ENCODE measurements at regions not wholly inside any gene's neighbourhood (a gene's known extent, or its start where the extent isn't known, plus 50 kb on each side); places are given as distances from the start of the nearest gene placed in this dataset.

DNA sequence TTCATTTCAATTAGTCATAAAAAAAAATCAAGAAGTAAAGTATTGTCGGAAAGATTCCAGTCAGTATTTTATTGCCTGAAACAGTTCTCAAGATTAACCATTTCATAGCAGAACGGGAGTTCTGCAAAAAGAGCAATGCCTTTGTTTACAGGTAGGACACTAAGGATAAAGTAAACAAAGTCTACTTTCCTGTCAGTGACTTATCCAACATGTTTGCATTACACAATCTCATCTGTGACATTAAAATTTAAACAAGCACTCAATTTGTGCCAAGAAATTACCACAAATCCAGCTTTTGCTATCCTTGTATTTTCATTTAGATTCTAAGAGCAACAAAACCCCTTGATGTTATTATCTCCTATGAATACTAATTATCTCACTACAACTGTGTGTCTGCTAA lies 306.5 kb upstream of the LDB2 start:
- intact Hi-C loops (cut with DNase I, micrococcal nuclease), result no loop called here
- ATAC-seq (no peak), DNase-seq (no peak)

GRCh38 chr4:17203797-17204196 lies 305.4 kb upstream of the LDB2 start:
- intact Hi-C loops (cut with DNase I, micrococcal nuclease), result no loop called here
- ATAC-seq, result no peak

GRCh38 chr4:17197070-17197469 lies 298.6 kb upstream of the LDB2 start:
- intact Hi-C loops (cut with DNase I, micrococcal nuclease), result no loop called here
- DNase-seq, result no peak
- ATAC-seq, result no peak

More at GRCh38 chr4:17203797-17204196, 305.4 kb upstream of the LDB2 start:
- no peak for DNase-seq

DNA sequence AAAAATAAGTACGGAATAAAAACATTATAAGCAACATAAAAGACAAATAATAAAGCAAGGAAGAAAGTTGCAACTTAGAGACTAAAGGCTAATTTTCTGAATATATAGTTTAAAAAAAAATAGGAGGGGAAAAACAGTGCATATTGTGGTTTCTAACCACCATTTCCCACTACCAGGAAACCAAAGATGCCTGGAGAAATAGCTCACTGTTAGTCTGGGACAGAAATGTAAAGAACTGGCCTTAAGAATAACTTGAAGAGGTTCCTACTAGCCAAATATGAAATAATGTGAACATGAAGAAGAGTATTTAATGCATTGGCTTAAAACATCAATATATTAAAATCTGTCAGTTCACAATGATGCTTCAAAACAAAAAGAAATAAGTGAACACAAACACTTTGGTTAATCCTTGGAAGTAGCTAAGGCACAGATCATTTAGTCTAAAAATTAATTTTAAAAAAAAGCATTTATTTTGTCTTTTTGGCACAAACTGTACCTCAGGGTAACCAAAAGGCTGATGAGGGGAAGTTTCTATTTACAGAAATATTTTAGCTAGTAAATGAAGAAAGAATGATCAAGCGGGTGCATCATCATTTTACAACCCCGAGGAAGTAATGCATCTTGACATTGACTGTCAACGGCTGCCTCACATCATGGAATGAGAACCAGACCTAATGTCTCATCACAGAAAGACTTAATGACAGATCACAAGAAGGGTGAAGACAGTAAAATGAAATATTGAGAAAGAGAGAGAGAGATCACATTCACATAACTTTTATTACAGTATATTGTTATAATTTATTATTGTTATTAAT lies 297.2 kb upstream of the LDB2 start:
- ATAC-seq (no peak), DNase-seq (no peak)
- intact Hi-C loops (cut with DNase I, micrococcal nuclease), result no loop called here

DNA sequence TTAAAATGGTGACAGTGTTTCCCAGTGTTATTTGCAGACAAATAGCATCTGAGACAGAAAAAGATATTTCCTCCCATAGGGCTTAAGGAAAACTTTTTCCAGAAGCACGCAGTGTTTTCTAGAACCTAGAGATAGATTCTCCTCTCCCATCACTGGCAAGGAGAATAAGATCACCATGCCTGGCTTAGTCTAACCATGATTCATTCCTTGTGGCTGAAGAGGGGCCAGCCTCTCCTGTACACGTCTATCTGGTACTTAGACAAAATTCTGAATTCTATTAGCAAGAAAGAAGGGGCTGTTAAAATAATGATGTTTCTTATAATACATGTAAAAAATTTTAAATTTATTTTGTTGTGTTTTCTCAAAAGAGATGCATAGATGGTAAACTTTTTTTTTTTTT lies 296.1 kb upstream of the LDB2 start:
- intact Hi-C loops (cut with DNase I, micrococcal nuclease), result no loop called here
- ATAC-seq (no peak), DNase-seq (no peak)

DNA sequence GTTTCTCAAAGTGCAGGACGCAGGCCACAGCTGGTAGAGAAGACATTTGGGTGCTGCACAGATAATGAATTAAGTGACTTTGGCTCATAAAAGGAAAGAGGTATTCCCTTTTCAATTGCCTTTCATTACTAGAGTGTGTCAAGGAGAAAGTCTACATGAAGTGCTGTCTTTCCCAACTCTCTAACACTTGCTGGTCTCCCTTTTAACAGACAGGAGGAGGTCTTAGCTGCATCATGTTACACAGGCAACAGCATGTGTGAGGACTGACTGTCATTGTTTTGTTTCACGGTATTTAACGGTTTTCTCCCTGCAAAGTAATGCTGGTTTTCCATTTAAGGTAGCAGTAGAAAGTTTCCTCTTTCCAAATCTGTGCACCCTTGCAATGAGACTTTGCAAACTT lies 291.3 kb upstream of the LDB2 start:
- ATAC-seq (no peak), DNase-seq (no peak)
- intact Hi-C loops (cut with DNase I, micrococcal nuclease), result no loop called here

- DNase-seq (no peak), ATAC-seq (no peak)
- intact Hi-C loops (cut with DNase I, micrococcal nuclease), result no loop called here
These were observed 290.9 kb upstream of the LDB2 start for GRCh38 chr4:17189401-17189720.

DNA sequence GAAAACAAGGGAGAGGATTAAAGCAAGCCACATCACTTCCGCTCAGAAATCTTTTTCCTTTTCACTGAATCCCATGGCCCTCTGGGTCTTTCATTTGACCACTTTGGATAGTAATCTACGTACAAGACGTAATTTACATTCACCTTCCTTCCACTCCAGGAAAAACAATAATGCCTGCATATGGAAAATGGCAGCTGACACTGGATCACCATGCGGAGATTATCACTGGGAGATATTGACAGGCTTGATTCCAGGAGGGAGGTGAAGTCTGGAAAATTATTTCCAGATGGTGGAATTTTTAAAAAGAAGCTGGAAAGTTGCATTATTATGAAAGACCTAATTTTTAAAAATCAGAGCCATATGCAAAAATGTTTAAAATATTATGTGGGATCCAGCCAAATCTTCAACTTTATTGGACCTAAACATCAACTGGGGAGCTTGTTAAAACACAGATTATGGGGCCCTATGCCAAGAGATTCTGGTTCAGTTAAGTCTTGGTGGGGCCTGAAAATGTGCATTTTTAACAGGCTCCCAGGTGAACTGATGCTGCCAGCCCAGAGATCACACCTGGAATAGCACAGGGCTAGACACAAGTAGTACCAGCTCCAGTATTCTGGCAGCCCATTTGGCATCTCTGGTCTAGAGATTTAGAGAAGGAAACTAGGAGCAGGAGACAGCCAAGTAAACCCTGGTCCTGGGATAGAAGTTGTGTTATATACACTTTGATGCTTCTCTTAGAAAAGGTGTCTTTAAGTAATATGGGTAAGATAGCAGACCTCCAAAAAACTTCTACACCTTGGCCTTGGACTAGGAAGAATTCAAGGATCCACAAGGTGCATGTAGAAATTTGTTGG lies 290.3 kb upstream of the LDB2 start:
- intact Hi-C loops (cut with DNase I, micrococcal nuclease), result no loop called here
- ATAC-seq, result no peak
- no peak for DNase-seq

DNA sequence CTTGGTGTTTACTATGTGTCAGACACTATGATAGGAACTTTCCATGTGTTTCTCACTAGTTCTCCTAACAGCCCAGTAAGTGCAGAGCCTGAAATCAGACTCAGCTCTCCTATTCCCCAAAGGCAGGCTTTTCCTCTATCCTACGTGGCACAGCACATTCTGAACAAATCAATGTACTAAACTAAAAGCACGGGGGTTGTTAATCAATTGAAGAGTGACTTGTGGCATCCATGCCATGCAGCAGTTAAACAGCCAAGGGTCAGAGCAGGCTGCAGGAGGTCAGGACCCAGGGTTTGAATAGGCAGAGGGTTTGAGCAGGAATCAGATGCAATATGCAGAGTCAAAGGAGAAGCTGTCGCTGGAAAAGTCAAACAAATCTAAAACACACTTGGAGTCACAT lies 289.7 kb upstream of the LDB2 start:
- ATAC-seq (no peak), DNase-seq (no peak)
- intact Hi-C loops (cut with DNase I, micrococcal nuclease), result no loop called here

- intact Hi-C loops (cut with DNase I, micrococcal nuclease), result no loop called here
- no peak for DNase-seq
- ATAC-seq, result no peak
These were observed 288.6 kb upstream of the LDB2 start for GRCh38 chr4:17187003-17187402.

- ATAC-seq (no peak), DNase-seq (no peak)
- intact Hi-C loops (cut with DNase I, micrococcal nuclease), result no loop called here
These were observed 284.4 kb upstream of the LDB2 start for GRCh38 chr4:17182888-17183287.

DNA sequence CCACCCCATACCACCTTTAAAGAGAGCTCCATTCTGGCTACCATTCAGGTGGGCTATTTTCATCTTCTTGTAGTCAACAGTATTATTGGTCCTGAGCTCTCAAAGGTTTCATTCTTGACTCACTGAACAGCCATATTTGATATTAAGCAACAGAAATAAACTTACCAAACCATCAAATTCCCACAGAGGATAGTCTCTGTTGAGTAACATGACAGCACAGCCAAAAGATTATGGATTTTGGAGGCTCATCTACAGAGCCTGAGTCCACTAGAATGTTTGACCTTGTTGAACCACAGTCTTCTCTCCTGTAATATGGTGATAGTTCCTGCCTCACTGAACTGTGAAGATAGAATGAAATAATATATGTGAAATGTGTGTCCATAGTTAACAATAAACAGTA lies 276.3 kb upstream of the LDB2 start:
- intact Hi-C loops (cut with DNase I, micrococcal nuclease), result no loop called here
- DNase-seq (no peak), ATAC-seq (no peak)

DNA sequence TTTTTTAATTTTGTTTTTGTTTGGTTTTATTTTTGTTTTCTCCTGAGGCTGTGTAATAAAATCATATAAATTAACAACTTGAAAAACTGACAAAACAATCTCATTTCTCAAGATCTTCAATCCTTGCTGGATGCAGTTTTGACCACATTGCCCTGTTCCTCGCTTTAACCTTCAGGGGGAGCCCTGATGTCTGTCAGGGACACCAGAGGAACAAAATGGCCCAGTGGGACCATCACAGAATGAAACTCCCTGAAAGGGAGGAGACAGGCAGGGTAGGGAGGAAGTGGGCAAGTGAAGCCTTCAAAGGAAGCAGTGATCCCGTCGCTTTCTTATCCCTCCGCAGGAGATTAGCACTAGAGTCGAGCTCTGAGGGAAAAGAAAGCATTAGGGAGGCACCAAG lies 274.9 kb upstream of the LDB2 start:
- intact Hi-C loops (cut with DNase I, micrococcal nuclease), result no loop called here

GRCh38 chr4:17170131-17170530 lies 271.7 kb upstream of the LDB2 start:
- intact Hi-C loops (cut with DNase I, micrococcal nuclease), result no loop called here
- DNase-seq, result no peak
- no peak for ATAC-seq

More for the DNA sequence above, 274.9 kb upstream of the LDB2 start:
- ATAC-seq, result no peak
- DNase-seq, result no peak

DNA sequence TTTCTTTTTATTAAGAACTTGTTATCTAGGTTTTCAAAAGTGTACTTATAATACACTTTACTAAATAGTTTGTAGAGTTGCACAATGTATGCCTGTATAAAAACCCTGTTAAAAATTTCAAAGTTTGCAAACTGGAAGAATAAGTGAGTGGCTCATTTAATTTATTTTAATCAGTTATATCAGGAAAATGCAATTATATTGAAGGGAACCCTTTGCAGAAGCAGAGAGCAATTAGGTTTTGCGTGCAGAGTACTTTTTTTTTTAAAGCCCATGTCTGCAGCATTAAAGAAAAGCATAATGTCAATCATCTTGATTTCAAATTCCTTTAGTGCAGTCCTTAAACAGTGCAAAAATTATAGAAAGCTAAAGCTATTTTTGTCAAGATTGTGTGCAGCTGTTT lies 271.3 kb upstream of the LDB2 start:
- no peak for ATAC-seq
- intact Hi-C loops (cut with DNase I, micrococcal nuclease), result no loop called here
- no peak for DNase-seq

DNA sequence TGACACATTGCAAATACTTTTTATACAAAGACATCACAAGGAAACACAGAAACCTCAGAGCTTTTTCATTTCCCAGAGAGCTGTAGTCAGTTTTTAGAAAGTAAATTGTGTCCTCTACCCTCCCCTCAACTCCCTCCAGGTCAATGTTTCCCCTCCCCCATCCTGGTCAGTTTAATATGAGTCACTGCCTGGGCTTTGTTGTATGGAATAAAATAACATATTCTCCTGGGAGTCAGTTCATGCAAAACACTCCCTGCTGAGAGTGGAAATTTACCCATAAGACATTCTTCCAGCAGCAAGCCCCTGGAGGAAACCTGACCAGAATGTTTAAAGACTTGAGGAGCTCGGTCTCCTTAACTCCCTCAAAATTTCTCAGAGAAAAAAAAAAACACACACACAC lies 270.1 kb upstream of the LDB2 start:
- DNase-seq (no peak), ATAC-seq (no peak)
- intact Hi-C loops (cut with DNase I, micrococcal nuclease), result no loop called here

- intact Hi-C loops (cut with DNase I, micrococcal nuclease), result no loop called here
- ATAC-seq (no peak), DNase-seq (no peak)
These were observed 268.5 kb upstream of the LDB2 start for GRCh38 chr4:17166954-17167353.

GRCh38 chr4:17165286-17165685 lies 266.8 kb upstream of the LDB2 start:
- ATAC-seq (no peak), DNase-seq (no peak)
- intact Hi-C loops (cut with DNase I, micrococcal nuclease), result no loop called here

DNA sequence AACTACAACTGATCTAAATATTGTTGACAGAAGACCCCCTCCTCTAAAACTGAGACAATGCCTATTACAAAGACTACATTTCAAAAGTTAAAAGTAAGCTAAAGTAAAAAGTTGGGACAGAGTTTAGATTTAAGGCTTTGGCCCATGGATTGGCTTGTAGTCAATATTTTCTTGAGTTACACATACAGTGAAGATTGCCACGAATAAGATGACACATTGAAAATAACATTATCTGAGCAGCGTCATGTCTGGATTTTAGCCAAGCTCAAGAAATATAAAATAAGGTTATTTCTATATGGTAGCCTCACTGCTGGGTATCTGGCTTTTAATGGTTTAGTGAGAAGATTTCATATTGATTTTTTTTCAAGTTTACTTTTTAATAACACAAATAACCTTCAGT lies 266.2 kb upstream of the LDB2 start:
- ATAC-seq, result no peak
- DNase-seq, result no peak
- intact Hi-C loops (cut with DNase I, micrococcal nuclease), result no loop called here

DNA sequence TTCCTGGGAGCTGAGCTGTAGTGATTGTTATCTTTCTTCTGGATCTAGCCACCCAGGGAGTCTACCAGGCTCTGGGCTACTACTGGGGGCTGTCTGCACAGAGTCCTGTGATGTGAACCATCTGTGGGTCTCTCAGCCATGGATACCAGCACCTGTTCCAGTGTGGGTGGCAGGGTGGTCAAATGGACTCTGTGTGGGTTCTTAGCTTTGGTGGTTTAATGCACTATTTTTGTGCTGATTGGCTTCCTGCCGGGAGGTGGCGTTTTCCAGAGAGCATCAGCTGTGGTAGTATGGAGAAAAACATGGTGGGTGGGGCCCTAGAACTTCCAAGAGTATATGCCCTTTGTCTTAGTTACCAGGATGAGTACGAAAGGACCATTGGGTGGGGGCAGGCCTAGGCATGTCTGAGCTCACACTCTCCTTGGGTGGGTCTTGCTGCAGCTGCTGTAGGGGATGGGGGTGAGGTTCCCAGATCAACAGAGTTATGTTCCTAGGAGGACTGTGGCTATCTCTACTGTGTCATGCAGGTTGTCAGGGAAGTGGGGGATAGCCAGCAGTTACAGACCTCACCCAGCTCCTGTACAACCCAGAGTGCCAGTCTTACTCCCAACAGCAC lies 264.8 kb upstream of the LDB2 start:
- intact Hi-C loops (cut with DNase I, micrococcal nuclease), result no loop called here
- DNase-seq (no peak), ATAC-seq (no peak)

Measured in left colon (tissue), 2 donors.